ENCODE measurements at regions not wholly inside any gene's neighbourhood (a gene's known extent, or its start where the extent isn't known, plus 50 kb on each side); places are given as distances from the start of the nearest gene placed in this dataset.

GRCh38 chr18:60684843-60685513 is 312.4 kb upstream of the MC4R start:
- TF ChIP-seq CTCF (conservative IDR thresholded peaks at IDR 0.05 in 1 of 2, IDR thresholded peaks at IDR 0.05 in 1 of 2; ENCODE audit: low read depth in 1 of 2, low read length in 2 of 2) (peak in 1 of 2 donors; percentile 53), EZH2 (IDR thresholded peaks at IDR 0.05; ENCODE audit: low read length, missing control alignments) (no peak)

All from fibroblast of lung (primary cell).